CD4-positive, alpha-beta T cell treated with Interleukin-2 at 100 ng/mL for 4 hours (primary cell): ENCODE measurements at regions not wholly inside any gene's neighbourhood (a gene's known extent, or its start where the extent isn't known, plus 50 kb on each side); places are given as distances from the start of the nearest gene placed in this dataset.

Source experiments
- DNase-seq: peaks from one replicate; pipeline ENCODE4 v3.0.0-alpha.2; 2020; ENCODE audit warnings: low spot score

- DNase-seq: no peak
Observed at GRCh38 chr11:112911124-112911523, 50.1 kb upstream of the NCAM1 start.
